ENCODE measurements at regions not wholly inside any gene's neighbourhood (a gene's known extent, or its start where the extent isn't known, plus 50 kb on each side); places are given as distances from the start of the nearest gene placed in this dataset.

DNA sequence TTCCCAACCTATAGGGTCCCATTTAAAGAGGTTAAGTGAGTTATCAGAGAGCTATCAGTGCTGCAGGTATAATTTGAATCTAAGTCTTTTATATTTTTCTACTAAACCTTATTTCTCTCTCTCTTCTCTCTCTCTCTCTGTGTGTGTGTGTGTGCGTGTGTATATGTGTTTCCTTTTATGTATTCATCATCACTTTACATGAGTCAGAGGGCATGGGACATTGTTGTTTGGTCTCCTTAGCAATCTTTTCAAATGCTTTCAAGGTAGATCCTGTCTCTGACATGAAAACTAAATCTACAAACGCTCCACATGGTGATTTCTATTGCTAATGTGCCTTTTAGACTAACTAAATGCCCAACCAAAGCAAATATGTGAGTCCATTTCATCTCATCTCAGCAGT, 459.7 kb downstream of the BTG1 start:
- no peaks in the 10 kb centered on the region for H3K79me2 ChIP-seq (ENCODE audit: control insufficient read depth, insufficient read depth, low read length)
- DNase-seq (no peak), ATAC-seq (ENCODE audit: low read depth) (no peak)
- no peak overlapping the region for H3K27ac Mint-ChIP-seq
- no peak overlapping the region for H3K4me3 ChIP-seq (ENCODE audit: control extremely low read depth in 1 of 5, extremely low read depth in 1 of 5, insufficient read depth in 1 of 5, low read depth in 2 of 5, low read length in 4 of 5)
- no peak overlapping the region for H2AFZ ChIP-seq (ENCODE audit: insufficient read depth, low read depth, low read length, poor library complexity, severe bottlenecking)
- H3K27ac ChIP-seq (ENCODE audit: low read length in 2 of 2) = no peak overlapping the region
- ChIA-PET POLR2A (no interaction called here), CTCF (no interaction called here)
- peaks cover 2 to 9% of the 10 kb centered on the region in 2 donors for H3K4me1 ChIP-seq (ENCODE audit: control insufficient read depth in 2 of 2, insufficient read depth in 2 of 2, low read length in 2 of 2)
- TF ChIP-seq CTCF (IDR thresholded peaks at IDR 0.05) = no peak
- TF ChIP-seq EZH2 (IDR thresholded peaks at IDR 0.05; ENCODE audit: borderline replicate concordance, insufficient read depth, low read depth, low read length, poor library complexity, severe bottlenecking) = no peak
- H3K4me2 ChIP-seq (replicated peaks; ENCODE audit: low read depth, low read length, poor library complexity, severe bottlenecking) = no peak overlapping the region
- 80% methylated on average over 1 of the region's 2 CpGs for WGBS (ENCODE audit: insufficient coverage)
- intact Hi-C loops (cut with micrococcal nuclease) = no loop called here
- H3K9me3 ChIP-seq (ENCODE audit: control extremely low read depth in 1 of 3, control insufficient read depth in 2 of 3, insufficient read depth in 1 of 3, low read length in 2 of 3) = peaks cover 0 to 1% (median 0%) of the 10 kb centered on the region in 3 donors
- H3K4me1 Mint-ChIP-seq = peaks cover 4% of the 10 kb centered on the region
- H3K27me3 ChIP-seq (replicated peaks in 1 of 4; ENCODE audit: control extremely low read depth in 1 of 4, control insufficient read depth in 3 of 4, insufficient read depth in 4 of 4, low read length in 3 of 4) = no peaks in the 10 kb centered on the region
- H3K27me3 Mint-ChIP-seq = no peaks in the 10 kb centered on the region
- no peaks in the 10 kb centered on the region for H3K9me3 Mint-ChIP-seq (ENCODE audit: insufficient read depth)
- H4K20me1 ChIP-seq (ENCODE audit: control insufficient read depth, insufficient read depth, low read length, poor library complexity, severe bottlenecking) = no peaks in the 10 kb centered on the region
- H3K9ac ChIP-seq (ENCODE audit: low read length) = no peak overlapping the region
- no peaks in the 10 kb centered on the region for H3K36me3 ChIP-seq (replicated peaks in 1 of 2; ENCODE audit: control extremely low read depth in 1 of 2, control insufficient read depth in 1 of 2, extremely low read depth in 1 of 2, insufficient read depth in 2 of 2, low read length in 1 of 2)
- H3K4me3 Mint-ChIP-seq = no peak overlapping the region

- Histone ChIP-seq H4K20me1 (ENCODE audit: control insufficient read depth, insufficient read depth, low read length, poor library complexity, severe bottlenecking) (no peaks in the 10 kb centered on the region), H3K36me3 (replicated peaks in 1 of 2; ENCODE audit: control extremely low read depth in 1 of 2, control insufficient read depth in 1 of 2, extremely low read depth in 1 of 2, insufficient read depth in 2 of 2, low read length in 1 of 2) (no peaks in the 10 kb centered on the region), H3K9me3 (ENCODE audit: control extremely low read depth in 1 of 3, control insufficient read depth in 2 of 3, insufficient read depth in 1 of 3, low read length in 2 of 3) (peaks cover 0 to 1% (median 0%) of the 10 kb centered on the region in 3 donors), H3K79me2 (ENCODE audit: control insufficient read depth, insufficient read depth, low read length) (no peaks in the 10 kb centered on the region), H3K27me3 (replicated peaks in 1 of 4; ENCODE audit: control extremely low read depth in 1 of 4, control insufficient read depth in 3 of 4, insufficient read depth in 4 of 4, low read length in 3 of 4) (no peaks in the 10 kb centered on the region), H3K4me1 (ENCODE audit: control insufficient read depth in 2 of 2, insufficient read depth in 2 of 2, low read length in 2 of 2) (no peaks in the 10 kb centered on the region), H3K4me3 (ENCODE audit: control extremely low read depth in 1 of 5, extremely low read depth in 1 of 5, insufficient read depth in 1 of 5, low read depth in 2 of 5, low read length in 4 of 5) (no peak overlapping the region), H3K4me2 (replicated peaks; ENCODE audit: low read depth, low read length, poor library complexity, severe bottlenecking) (no peak overlapping the region), H3K9ac (ENCODE audit: low read length) (no peak overlapping the region), H2AFZ (ENCODE audit: insufficient read depth, low read depth, low read length, poor library complexity, severe bottlenecking) (no peak overlapping the region), H3K27ac (ENCODE audit: low read length in 2 of 2) (no peak overlapping the region)
- Mint-ChIP-seq H3K9me3 (ENCODE audit: insufficient read depth) (no peaks in the 10 kb centered on the region), H3K27ac (no peak overlapping the region), H3K4me1 (no peaks in the 10 kb centered on the region), H3K27me3 (peaks cover 5% of the 10 kb centered on the region), H3K4me3 (no peak overlapping the region)
- ATAC-seq (ENCODE audit: low read depth) (no peak), DNase-seq (no peak)
- CTCF ChIA-PET = no interaction called here
- no peak for TF ChIP-seq EZH2 (IDR thresholded peaks at IDR 0.05; ENCODE audit: borderline replicate concordance, insufficient read depth, low read depth, low read length, poor library complexity, severe bottlenecking)
- TF ChIP-seq CTCF (IDR thresholded peaks at IDR 0.05) = no peak
- POLR2A ChIA-PET = no interaction called here
- no CpG with 5 or more reads among the region's 11 CpGs for WGBS (ENCODE audit: insufficient coverage)
- intact Hi-C loops (cut with micrococcal nuclease) = no loop called here
Observed at GRCh38 chr12:91681751-91682150, 463.9 kb downstream of the BTG1 start.
